Osteocyte (in vitro differentiated cells): ENCODE measurements at regions not wholly inside any gene's neighbourhood (a gene's known extent, or its start where the extent isn't known, plus 50 kb on each side); places are given as distances from the start of the nearest gene placed in this dataset.

Experiments used
- DNase-seq: peaks from one replicate; pipeline ENCODE4 v3.0.0; 2021; ENCODE audit warnings: mixed read lengths; ENCODE audit not compliant: unreplicated experiment; ENCODE audit errors: extremely low spot score
- H3K27ac Mint-ChIP-seq: one replicate; pipeline ENCODE4 v1.8.0; 2021; ENCODE audit warnings: mild to moderate bottlenecking, mixed read lengths; ENCODE audit not compliant: unreplicated experiment
- H3K27me3 Mint-ChIP-seq: one replicate; pipeline ENCODE4 v1.8.0; 2021; ENCODE audit warnings: mixed read lengths; ENCODE audit not compliant: unreplicated experiment
- H3K36me3 Mint-ChIP-seq: one replicate; pipeline ENCODE4 v1.8.0; 2021; ENCODE audit warnings: mixed read lengths; ENCODE audit not compliant: unreplicated experiment
- H3K4me1 Mint-ChIP-seq: one replicate; pipeline ENCODE4 v1.8.0; 2021; ENCODE audit warnings: mixed read lengths; ENCODE audit not compliant: unreplicated experiment
- H3K4me3 Mint-ChIP-seq: one replicate; pipeline ENCODE4 v1.8.0; 2021; ENCODE audit warnings: mild to moderate bottlenecking, moderate library complexity, mixed read lengths; ENCODE audit not compliant: unreplicated experiment
- H3K9me3 Mint-ChIP-seq: one replicate; pipeline ENCODE4 v1.8.0; 2021; ENCODE audit warnings: mixed read lengths; ENCODE audit not compliant: unreplicated experiment
- TF ChIP-seq, protein P1 (sequence below): fragments of 200-600 bp; sonication (generic); IDR thresholded peaks from 2 replicates; pipeline ENCODE4 v1.5.0; 2021; ENCODE audit warnings: antibody characterized with exemption, mild to moderate bottlenecking, moderate library complexity

DNA sequence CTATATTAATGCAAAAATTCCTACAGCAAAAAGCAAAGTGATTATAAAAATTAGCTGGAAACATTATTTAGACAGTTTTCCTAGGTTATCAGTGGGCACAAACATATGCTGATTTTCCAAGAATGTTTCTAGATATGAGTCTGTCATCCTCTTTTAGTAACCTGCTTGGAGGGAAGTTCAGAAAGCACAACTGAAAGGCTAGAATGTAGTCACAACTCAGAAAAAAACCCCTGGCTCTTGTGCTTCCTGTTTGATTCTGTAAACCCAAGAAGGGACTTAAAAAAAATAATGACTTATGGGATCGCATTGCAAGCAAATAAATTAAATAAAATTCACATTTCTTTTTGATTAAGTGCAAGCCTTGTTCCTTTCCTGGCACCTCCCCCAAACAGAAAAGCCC, 708.4 kb upstream of the EPHA7 start:
- no peak for DNase-seq
- no peaks in the 10 kb centered on the region for H3K27me3 Mint-ChIP-seq
- H3K27ac Mint-ChIP-seq: no peak overlapping the region
- H3K36me3 Mint-ChIP-seq: no peaks in the 10 kb centered on the region
- H3K4me3 Mint-ChIP-seq: no peak overlapping the region
- TF ChIP-seq, protein P1, sequence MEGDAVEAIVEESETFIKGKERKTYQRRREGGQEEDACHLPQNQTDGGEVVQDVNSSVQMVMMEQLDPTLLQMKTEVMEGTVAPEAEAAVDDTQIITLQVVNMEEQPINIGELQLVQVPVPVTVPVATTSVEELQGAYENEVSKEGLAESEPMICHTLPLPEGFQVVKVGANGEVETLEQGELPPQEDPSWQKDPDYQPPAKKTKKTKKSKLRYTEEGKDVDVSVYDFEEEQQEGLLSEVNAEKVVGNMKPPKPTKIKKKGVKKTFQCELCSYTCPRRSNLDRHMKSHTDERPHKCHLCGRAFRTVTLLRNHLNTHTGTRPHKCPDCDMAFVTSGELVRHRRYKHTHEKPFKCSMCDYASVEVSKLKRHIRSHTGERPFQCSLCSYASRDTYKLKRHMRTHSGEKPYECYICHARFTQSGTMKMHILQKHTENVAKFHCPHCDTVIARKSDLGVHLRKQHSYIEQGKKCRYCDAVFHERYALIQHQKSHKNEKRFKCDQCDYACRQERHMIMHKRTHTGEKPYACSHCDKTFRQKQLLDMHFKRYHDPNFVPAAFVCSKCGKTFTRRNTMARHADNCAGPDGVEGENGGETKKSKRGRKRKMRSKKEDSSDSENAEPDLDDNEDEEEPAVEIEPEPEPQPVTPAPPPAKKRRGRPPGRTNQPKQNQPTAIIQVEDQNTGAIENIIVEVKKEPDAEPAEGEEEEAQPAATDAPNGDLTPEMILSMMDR: no peak
- peaks cover 6% of the 10 kb centered on the region for H3K4me1 Mint-ChIP-seq
- H3K9me3 Mint-ChIP-seq: no peaks in the 10 kb centered on the region

DNA sequence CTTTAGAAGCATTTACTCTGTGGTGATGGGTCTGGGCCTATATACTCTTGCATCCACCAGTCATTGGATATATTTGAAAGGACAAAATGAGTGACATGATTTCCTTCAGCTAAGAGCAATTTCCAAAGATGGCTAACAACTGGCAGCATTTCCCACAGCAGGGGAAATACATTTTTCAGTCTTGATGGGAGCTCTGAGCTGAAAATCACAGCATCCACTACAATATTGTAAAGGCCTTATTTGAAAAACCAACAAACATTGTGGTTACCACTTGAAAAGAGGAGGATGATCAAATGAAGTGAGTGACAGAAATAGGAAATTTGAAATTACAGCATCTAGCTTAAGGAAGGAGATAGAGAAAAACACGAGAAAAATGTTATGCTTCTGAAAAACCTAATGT, 705.0 kb upstream of the EPHA7 start:
- Mint-ChIP-seq H3K9me3 (no peaks in the 10 kb centered on the region), H3K27me3 (no peaks in the 10 kb centered on the region), H3K36me3 (no peaks in the 10 kb centered on the region), H3K27ac (no peak overlapping the region), H3K4me1 (no peaks in the 10 kb centered on the region), H3K4me3 (no peak overlapping the region)
- TF ChIP-seq, protein P1: no peak
- no peak for DNase-seq

DNA sequence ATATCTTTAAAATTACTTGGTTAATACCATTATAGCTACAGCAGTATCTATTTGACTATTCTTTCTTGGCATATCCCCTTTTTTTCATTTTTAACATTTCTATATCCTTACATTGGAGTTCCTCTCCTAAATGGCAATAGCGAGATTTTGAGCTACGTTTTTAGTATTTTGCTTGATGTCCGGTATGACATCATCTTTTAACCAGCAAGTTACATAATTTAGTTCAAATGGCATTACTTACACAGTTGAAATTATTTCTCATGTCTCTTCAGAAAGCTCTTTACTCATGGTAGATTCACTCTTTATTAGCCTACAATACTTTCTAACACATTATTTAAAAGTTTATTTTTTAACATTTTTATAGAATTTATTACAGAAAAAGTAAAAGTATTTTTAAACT, 701.7 kb upstream of the EPHA7 start:
- Mint-ChIP-seq H3K36me3 (no peaks in the 10 kb centered on the region), H3K9me3 (no peaks in the 10 kb centered on the region), H3K27me3 (no peaks in the 10 kb centered on the region), H3K4me3 (no peak overlapping the region), H3K4me1 (peaks cover 6% of the 10 kb centered on the region), H3K27ac (no peak overlapping the region)
- DNase-seq: no peak
- TF ChIP-seq, protein P1: no peak

DNA sequence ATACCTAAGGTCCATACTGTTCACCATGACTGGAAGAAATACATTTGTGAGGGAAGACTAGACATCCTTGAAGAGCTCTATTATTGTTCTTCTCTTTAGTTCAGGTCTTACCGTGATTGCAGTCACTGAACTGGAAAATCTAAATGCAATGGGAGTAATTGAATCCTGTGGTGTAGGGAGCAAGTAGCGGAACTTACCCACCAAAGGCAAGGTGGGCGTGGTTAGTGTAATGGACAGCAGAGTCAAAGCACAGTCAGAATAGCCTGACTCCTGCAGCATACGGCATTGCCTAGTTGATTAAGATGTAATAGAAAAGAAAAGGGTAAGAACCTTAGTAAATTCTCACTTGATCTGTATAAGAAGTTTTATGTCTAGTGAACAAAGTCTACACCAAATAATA, 679.7 kb upstream of the EPHA7 start:
- H3K36me3 Mint-ChIP-seq: no peaks in the 10 kb centered on the region
- H3K4me3 Mint-ChIP-seq: no peak overlapping the region
- TF ChIP-seq, protein P1: no peak
- no peaks in the 10 kb centered on the region for H3K27me3 Mint-ChIP-seq
- no peaks in the 10 kb centered on the region for H3K9me3 Mint-ChIP-seq
- DNase-seq: no peak
- no peaks in the 10 kb centered on the region for H3K4me1 Mint-ChIP-seq
- no peak overlapping the region for H3K27ac Mint-ChIP-seq

DNA sequence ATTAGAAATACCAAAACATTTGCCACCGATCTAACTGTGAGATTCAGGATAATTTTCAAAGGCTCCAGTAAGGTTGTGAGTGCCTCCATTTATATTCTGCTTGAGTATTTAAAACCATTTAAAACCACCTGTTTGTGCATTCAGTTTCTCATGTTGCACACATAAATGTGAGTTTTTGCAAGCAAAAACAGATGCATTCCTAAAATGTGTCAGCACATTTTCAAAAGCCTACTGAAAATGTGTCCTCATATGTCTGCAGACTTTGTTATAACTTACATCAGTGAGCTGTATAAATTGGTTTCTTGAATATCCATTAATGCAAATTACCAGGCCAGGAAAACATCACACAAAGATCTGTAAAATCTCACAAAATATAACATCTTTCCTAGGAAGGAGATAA, 676.6 kb upstream of the EPHA7 start:
- no peaks in the 10 kb centered on the region for H3K36me3 Mint-ChIP-seq
- no peaks in the 10 kb centered on the region for H3K27me3 Mint-ChIP-seq
- H3K27ac Mint-ChIP-seq: no peak overlapping the region
- peaks cover under 1% of the 10 kb centered on the region for H3K4me1 Mint-ChIP-seq
- H3K4me3 Mint-ChIP-seq: no peak overlapping the region
- no peaks in the 10 kb centered on the region for H3K9me3 Mint-ChIP-seq
- DNase-seq: no peak
- TF ChIP-seq, protein P1: no peak
